Raji (cell line): ENCODE measurements at regions not wholly inside any gene's neighbourhood (a gene's known extent, or its start where the extent isn't known, plus 50 kb on each side); places are given as distances from the start of the nearest gene placed in this dataset.

Experiments used
- POLR2A ChIP-seq: IDR thresholded peaks from 2 replicates; pipeline ENCODE4 v1.6.1; 2011; ENCODE audit warnings: low read depth, low read length, control low read depth; ENCODE audit not compliant: insufficient read depth

- TF ChIP-seq POLR2A = no peak
These were observed 89.3 kb upstream of the CIBAR2 start for GRCh38 chr16:85201574-85201973.

GRCh38 chr16:85202051-85202601 lies 89.9 kb upstream of the CIBAR2 start:
- no peak for TF ChIP-seq POLR2A

- no peak for TF ChIP-seq POLR2A
These were observed 90.6 kb upstream of the CIBAR2 start for GRCh38 chr16:85202631-85203461.

DNA sequence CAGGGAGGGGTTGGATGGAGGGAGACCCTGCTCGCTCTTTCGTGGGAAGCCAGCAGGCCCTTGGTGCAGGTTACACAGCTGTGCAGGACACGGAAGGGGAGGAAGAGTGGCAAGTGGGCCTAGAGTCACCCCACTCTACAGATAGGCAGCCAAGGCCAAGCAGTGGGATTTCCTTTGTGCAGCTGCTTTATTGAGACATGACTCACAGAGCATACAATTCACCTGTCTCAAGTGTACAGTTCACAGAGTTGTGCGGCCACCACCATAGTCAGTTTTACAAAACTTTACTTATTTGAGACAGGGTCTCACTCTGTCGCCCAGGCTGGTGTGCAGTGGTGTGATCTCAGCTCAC lies 91.2 kb upstream of the CIBAR2 start:
- TF ChIP-seq POLR2A = no peak

- no peak for TF ChIP-seq POLR2A
These were observed 92.2 kb upstream of the CIBAR2 start for GRCh38 chr16:85204242-85205010.

GRCh38 chr16:85205747-85206471 lies 93.6 kb upstream of the CIBAR2 start:
- no peak for TF ChIP-seq POLR2A

GRCh38 chr16:85206472-85207356 lies 94.4 kb upstream of the CIBAR2 start:
- TF ChIP-seq POLR2A = no peak

- TF ChIP-seq POLR2A = no peak
These were observed 95.2 kb upstream of the CIBAR2 start for GRCh38 chr16:85207357-85207921.

GRCh38 chr16:85208181-85208580 lies 95.9 kb upstream of the CIBAR2 start:
- TF ChIP-seq POLR2A = no peak

DNA sequence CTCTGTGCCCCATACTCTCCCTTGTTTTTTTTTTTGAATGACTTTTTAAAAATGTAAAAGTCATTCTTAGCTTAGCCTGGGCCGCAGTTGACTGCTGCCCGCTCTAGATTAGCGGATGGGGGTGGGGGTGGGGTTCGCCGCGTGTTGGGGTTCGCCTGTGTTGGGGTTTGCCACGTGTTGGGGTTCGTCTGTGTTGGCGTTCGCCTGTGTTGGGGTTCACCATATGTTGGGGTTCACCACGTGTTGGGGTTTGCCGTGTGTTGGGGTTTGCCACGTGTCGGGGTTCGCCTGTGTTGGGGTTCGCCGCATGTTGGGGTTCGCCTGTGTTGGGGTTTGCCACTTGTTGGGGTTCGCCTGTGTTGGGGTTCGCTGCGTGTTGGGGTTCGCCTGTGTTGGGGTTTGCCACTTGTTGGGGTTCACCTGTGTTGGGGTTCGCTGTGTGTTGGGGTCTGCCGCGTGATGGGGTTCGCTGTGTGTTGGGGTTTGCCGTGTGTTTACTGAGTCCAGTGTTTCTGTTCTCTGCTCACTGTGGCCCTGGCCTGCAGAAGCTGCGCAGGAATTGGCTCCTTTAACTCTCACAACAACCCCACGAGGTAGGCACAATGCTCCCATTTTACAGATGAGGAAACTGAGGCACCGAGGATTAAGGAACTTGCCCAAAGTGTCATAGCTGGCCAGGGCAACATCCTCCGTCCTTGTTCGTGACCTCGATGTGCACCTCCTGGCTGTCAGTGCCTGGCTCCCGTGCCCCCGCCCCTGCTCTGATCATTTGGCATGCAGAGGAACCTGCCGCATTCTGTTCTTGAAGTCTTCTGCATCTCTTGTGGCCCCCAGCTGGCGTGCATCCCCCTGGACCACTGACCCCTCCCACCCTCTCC lies 96.6 kb upstream of the CIBAR2 start:
- no peak for TF ChIP-seq POLR2A

GRCh38 chr16:85209526-85210121 lies 97.4 kb upstream of the CIBAR2 start:
- TF ChIP-seq POLR2A = no peak

DNA sequence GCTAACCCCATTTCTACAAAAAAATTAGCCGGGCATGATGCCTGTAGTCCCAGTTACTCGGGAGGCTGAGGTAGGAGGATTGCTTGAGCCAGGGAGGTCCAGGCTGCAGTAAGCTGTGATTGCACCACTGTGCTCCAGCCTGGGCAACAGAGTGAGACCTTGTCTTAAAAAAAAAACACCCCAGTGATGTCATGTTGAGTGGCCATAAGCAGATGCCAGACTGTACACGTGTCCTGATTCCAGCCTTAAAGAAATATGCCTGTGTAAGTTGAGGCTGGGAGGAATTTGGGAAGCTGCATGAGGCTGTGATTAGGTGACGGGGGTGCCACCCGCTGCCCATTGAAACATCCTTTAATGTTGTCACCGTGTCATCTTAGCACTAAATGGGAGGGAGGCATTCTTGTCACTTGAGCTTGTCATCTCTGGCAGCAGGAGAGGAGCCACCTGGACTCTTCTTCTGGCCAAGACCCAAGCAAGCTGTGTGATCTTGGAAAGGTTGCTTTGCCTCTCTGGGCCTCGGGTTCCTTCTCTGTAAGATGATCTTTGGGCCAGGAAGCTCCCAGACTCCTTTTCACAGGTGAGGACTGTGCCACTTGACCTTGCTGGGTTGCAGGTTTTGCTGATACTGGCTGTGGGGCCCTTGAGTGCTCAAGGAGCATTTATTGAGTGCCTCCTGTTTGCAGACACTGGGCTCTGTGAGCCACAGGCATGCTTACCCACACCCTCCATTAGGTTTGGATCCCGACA lies 98.3 kb upstream of the CIBAR2 start:
- no peak for TF ChIP-seq POLR2A
